HG02588 (cell line): ENCODE measurements at regions not wholly inside any gene's neighbourhood (a gene's known extent, or its start where the extent isn't known, plus 50 kb on each side); places are given as distances from the start of the nearest gene placed in this dataset.
"Not testable (repeated sequence)": the region's sequence is repeated elsewhere in the genome, so short reads cannot be mapped to it uniquely, and the experiment has no call there.

Experiments used
- ATAC-seq: cut with Tn5 transposase; IDR thresholded peaks from one replicate; pipeline ENCODE4 v1.9.1; 2021; ENCODE audit warnings: mild to moderate bottlenecking, moderate library complexity; ENCODE audit not compliant: unreplicated experiment

- ATAC-seq = not testable (repeated sequence)
Measured at GRCh38 chr2:87526258-87526657, 221.6 kb upstream of the PLGLB2 start.

- ATAC-seq = not testable (repeated sequence)
Measured at GRCh38 chr2:87531968-87532715, 215.7 kb upstream of the PLGLB2 start.

- not testable (repeated sequence) for ATAC-seq
Measured at GRCh38 chr2:87533390-87534272, 214.3 kb upstream of the PLGLB2 start.

- not testable (repeated sequence) for ATAC-seq
Measured at GRCh38 chr2:87534273-87534889, 213.5 kb upstream of the PLGLB2 start.

- not testable (repeated sequence) for ATAC-seq
Measured at GRCh38 chr2:87536427-87536826, 211.5 kb upstream of the PLGLB2 start.

GRCh38 chr2:87537251-87537671 lies 210.6 kb upstream of the PLGLB2 start:
- not testable (repeated sequence) for ATAC-seq

- not testable (repeated sequence) for ATAC-seq
Measured at GRCh38 chr2:87538268-87538667, 209.6 kb upstream of the PLGLB2 start.

GRCh38 chr2:87539151-87539943 lies 208.5 kb upstream of the PLGLB2 start:
- not testable (repeated sequence) for ATAC-seq

GRCh38 chr2:87540242-87540641 lies 207.6 kb upstream of the PLGLB2 start:
- not testable (repeated sequence) for ATAC-seq

GRCh38 chr2:87542599-87543174 lies 205.2 kb upstream of the PLGLB2 start:
- not testable (repeated sequence) for ATAC-seq

- ATAC-seq = not testable (repeated sequence)
Measured at GRCh38 chr2:87543797-87544196, 204.1 kb upstream of the PLGLB2 start.

- ATAC-seq = not testable (repeated sequence)
Measured at GRCh38 chr2:87547106-87547505, 200.8 kb upstream of the PLGLB2 start.

- ATAC-seq = not testable (repeated sequence)
Measured at GRCh38 chr2:87547966-87548365, 199.9 kb upstream of the PLGLB2 start.

- ATAC-seq = not testable (repeated sequence)
Measured at GRCh38 chr2:87548681-87549536, 199.0 kb upstream of the PLGLB2 start.

- not testable (repeated sequence) for ATAC-seq
Measured at GRCh38 chr2:87549561-87550202, 198.2 kb upstream of the PLGLB2 start.

GRCh38 chr2:87554678-87555077 lies 193.2 kb upstream of the PLGLB2 start:
- ATAC-seq = not testable (repeated sequence)

- not testable (repeated sequence) for ATAC-seq
Measured at GRCh38 chr2:87555082-87555481, 192.8 kb upstream of the PLGLB2 start.

GRCh38 chr2:87559001-87559400 lies 188.9 kb upstream of the PLGLB2 start:
- ATAC-seq = not testable (repeated sequence)

GRCh38 chr2:87559735-87560134 lies 188.2 kb upstream of the PLGLB2 start:
- not testable (repeated sequence) for ATAC-seq
